Stimulated activated naive CD4-positive, alpha-beta T cell (primary cell): ENCODE measurements at regions not wholly inside any gene's neighbourhood (a gene's known extent, or its start where the extent isn't known, plus 50 kb on each side); places are given as distances from the start of the nearest gene placed in this dataset.
A peak's percentile ranks its signal among the peaks of the same experiment; 100 is the strongest.

Source experiments
- DNase-seq, 6 experiments: peaks; one replicate each; lab custom pipeline; 2025; lab: John Stamatoyannopoulos, UW

- DNase-seq: no peak
Measured at GRCh38 chr11:69545976-69546617, 64.6 kb downstream of the LINC01488 start.

- no peak for DNase-seq
Measured at GRCh38 chr11:69546735-69547370, 65.4 kb downstream of the LINC01488 start.

GRCh38 chr11:69550846-69551245 lies 69.4 kb downstream of the LINC01488 start:
- no peak for DNase-seq

GRCh38 chr11:69551963-69552362 lies 70.5 kb downstream of the LINC01488 start:
- DNase-seq: no peak

- no peak for DNase-seq
Measured at GRCh38 chr11:69552951-69553350, 71.5 kb downstream of the LINC01488 start.

GRCh38 chr11:69553416-69554357 lies 72.2 kb downstream of the LINC01488 start:
- no peak for DNase-seq

GRCh38 chr11:69554849-69555248 lies 73.4 kb downstream of the LINC01488 start:
- no peak for DNase-seq

- DNase-seq: no peak
Measured at GRCh38 chr11:69557266-69557665, 75.8 kb downstream of the LINC01488 start.

- DNase-seq: peak in 5 of 6 experiments; percentile 34 to 88 (median 71)
Measured at GRCh38 chr11:69558519-69558941, 77.1 kb downstream of the LINC01488 start.

GRCh38 chr11:69559181-69559580 lies 77.7 kb downstream of the LINC01488 start:
- DNase-seq: no peak

- no peak for DNase-seq
Measured at GRCh38 chr11:69560141-69560790, 78.8 kb downstream of the LINC01488 start.

- no peak for DNase-seq
Measured at GRCh38 chr11:69562302-69562701, 78.7 kb upstream of the CCND1 start.

- DNase-seq: no peak
Measured at GRCh38 chr11:69562816-69563215, 78.1 kb upstream of the CCND1 start.

- no peak for DNase-seq
Measured at GRCh38 chr11:69563306-69563705, 77.7 kb upstream of the CCND1 start.

GRCh38 chr11:69563946-69564775 lies 76.8 kb upstream of the CCND1 start:
- no peak for DNase-seq

- DNase-seq: no peak
Measured at GRCh38 chr11:69566001-69566400, 75.0 kb upstream of the CCND1 start.

GRCh38 chr11:69567951-69568808 lies 72.8 kb upstream of the CCND1 start:
- no peak for DNase-seq

- DNase-seq: no peak
Measured at GRCh38 chr11:69568809-69569097, 72.2 kb upstream of the CCND1 start.

GRCh38 chr11:69569306-69570200 lies 71.4 kb upstream of the CCND1 start:
- no peak for DNase-seq
